ENCODE measurements at regions not wholly inside any gene's neighbourhood (a gene's known extent, or its start where the extent isn't known, plus 50 kb on each side); places are given as distances from the start of the nearest gene placed in this dataset.

DNA sequence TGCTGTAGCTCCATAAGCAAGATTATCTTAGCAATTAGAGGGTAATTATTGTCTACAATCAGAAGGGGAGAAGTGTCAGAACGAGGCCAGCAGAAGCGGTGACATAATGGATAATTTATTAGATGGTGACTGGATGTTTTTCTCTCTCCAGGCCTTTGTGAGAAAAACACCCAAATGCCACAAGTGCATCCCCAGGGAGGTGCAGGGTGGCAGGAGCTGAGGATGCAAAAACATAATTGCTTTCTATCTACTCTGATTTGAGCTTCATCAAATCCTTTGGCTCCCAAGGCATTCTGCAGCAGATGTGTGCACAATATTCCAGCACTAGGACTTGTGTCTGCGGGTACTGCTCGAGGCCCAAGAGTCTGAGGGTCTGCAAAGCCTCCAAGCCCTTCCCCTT is 220.1 kb upstream of the SERP2 start:
- intact Hi-C loops (cut with micrococcal nuclease; ENCODE audit: unreplicated experiment): no loop called here
- SMC1A ChIA-PET (ENCODE audit: uncharacterized antibody, unreplicated experiment): no interaction called here

More for the DNA sequence above, 220.1 kb upstream of the SERP2 start:
- no peak overlapping the region for H2AFZ ChIP-seq (ENCODE audit: control insufficient read depth, low read depth, low read length)
- no TSS peak for BruUV-seq (replicated peaks)
- CTCF ChIA-PET: interaction anchor here (0.9 kb wide), 1 partner anchor 12 kb away, joined by 3 read pairs; no protein-coding TSS in a partner anchor
- no peaks in the 10 kb centered on the region for H3K9me3 ChIP-seq (replicated peaks; ENCODE audit: control insufficient read depth, insufficient read depth, low read length)
- FAIRE-seq (no peak), DNase-seq (ENCODE audit: low read depth, low spot score) (no peak), ATAC-seq (no peak)
- no peak overlapping the region for H3K27ac ChIP-seq (ENCODE audit: control insufficient read depth, insufficient read depth)
- TF ChIP-seq ATF3 (IDR thresholded peaks at IDR 0.05; ENCODE audit: borderline replicate concordance, extremely low read depth, low read depth, low read length) (no peak), MYC (IDR thresholded peaks at IDR 0.05; ENCODE audit: insufficient read depth, insufficient read length, insufficient replicate concordance, low read length, severe bottlenecking) (no peak), SUPT20H (IDR thresholded peaks at IDR 0.05; ENCODE audit: borderline replicate concordance, control insufficient read depth, low read depth, low read length) (no peak), WRNIP1 (IDR thresholded peaks at IDR 0.05; ENCODE audit: borderline replicate concordance, low read depth, low read length) (no peak), ZNF24 (IDR thresholded peaks at IDR 0.05) (no peak), TCF3 (IDR thresholded peaks at IDR 0.05; ENCODE audit: borderline replicate concordance, insufficient read depth, low read depth, low read length) (no peak), ETV6 (conservative IDR thresholded peaks at IDR 0.05 in 1 of 2, IDR thresholded peaks at IDR 0.05 in 1 of 2; ENCODE audit: borderline replicate concordance in 1 of 2, low read depth in 1 of 2) (no peak), IKZF1 (conservative IDR thresholded peaks at IDR 0.05) (no peak), E2F8 (IDR thresholded peaks at IDR 0.05; ENCODE audit: low read depth, partially characterized antibody) (no peak), SPI1 (IDR thresholded peaks at IDR 0.05; ENCODE audit: borderline replicate concordance, insufficient read depth, low read depth, low read length) (no peak), RAD51 (IDR thresholded peaks at IDR 0.05) (no peak)
- TF ChIP-seq, protein P1, sequence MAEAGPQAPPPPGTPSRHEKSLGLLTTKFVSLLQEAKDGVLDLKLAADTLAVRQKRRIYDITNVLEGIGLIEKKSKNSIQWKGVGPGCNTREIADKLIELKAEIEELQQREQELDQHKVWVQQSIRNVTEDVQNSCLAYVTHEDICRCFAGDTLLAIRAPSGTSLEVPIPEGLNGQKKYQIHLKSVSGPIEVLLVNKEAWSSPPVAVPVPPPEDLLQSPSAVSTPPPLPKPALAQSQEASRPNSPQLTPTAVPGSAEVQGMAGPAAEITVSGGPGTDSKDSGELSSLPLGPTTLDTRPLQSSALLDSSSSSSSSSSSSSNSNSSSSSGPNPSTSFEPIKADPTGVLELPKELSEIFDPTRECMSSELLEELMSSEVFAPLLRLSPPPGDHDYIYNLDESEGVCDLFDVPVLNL (IDR thresholded peaks at IDR 0.05; ENCODE audit: low read depth, low read length): no peak
- H3K4me2 ChIP-seq (ENCODE audit: control insufficient read depth, insufficient read depth): no peak overlapping the region
- no peak overlapping the region for H3K4me3 ChIP-seq
- no peaks in the 10 kb centered on the region for H3K4me1 ChIP-seq (ENCODE audit: control insufficient read depth, insufficient read depth, low read length)
- RAD21 ChIA-PET (ENCODE audit: unreplicated experiment): no interaction called here
- H4K20me1 ChIP-seq (ENCODE audit: control insufficient read depth, insufficient read depth): no peaks in the 10 kb centered on the region
- peaks cover 0 to 3% of the 10 kb centered on the region in 2 experiments; a peak in 2 of 4 replicates for H3K27me3 ChIP-seq (replicated peaks in 1 of 2; ENCODE audit: control insufficient read depth in 2 of 2, insufficient read depth in 2 of 2, low read length in 1 of 2)
- H3K79me2 ChIP-seq (ENCODE audit: control insufficient read depth, insufficient read depth, low read length): no peaks in the 10 kb centered on the region
- in situ Hi-C loops (cut with MboI): no loop called here
- H3K9ac ChIP-seq (ENCODE audit: control insufficient read depth, insufficient read depth, low read length): no peak overlapping the region
- no peaks in the 10 kb centered on the region for H3K36me3 ChIP-seq (ENCODE audit: control insufficient read depth in 2 of 2, insufficient read depth in 2 of 2, low read length in 1 of 2)
- POLR2A ChIA-PET: no interaction called here
- WGBS (ENCODE audit: insufficient coverage, insufficient replicate concordance, low lambda C conversion rate, missing lambda C conversion rate): 61% methylated on average over 4 of the region's 4 CpGs

Measured in GM12878 (cell line).